Lower leg skin (tissue), 3 donors: ENCODE measurements at regions not wholly inside any gene's neighbourhood (a gene's known extent, or its start where the extent isn't known, plus 50 kb on each side); places are given as distances from the start of the nearest gene placed in this dataset.

Experiments
- CTCF ChIP-seq, 3 donors: fragments of 450-650 bp; IDR thresholded peaks; one replicate each; pipeline ENCODE4 v1.5.1; 2016; ENCODE audit warnings: antibody characterized with exemption in 3 of 3, mild to moderate bottlenecking in 3 of 3, moderate library complexity in 2 of 3
- POLR2A ChIP-seq, 2 donors: fragments of 450-650 bp; IDR thresholded peaks; one replicate each; pipeline ENCODE4 v1.6.1; 2016 to 2017; ENCODE audit warnings: antibody characterized with exemption in 2 of 2, mild to moderate bottlenecking in 1 of 2, moderate library complexity in 1 of 2

GRCh38 chr14:53628732-53629430 lies 327.7 kb downstream of the BMP4 start:
- no peak for TF ChIP-seq CTCF (IDR thresholded peaks at IDR 0.05)
- no peak for TF ChIP-seq POLR2A (IDR thresholded peaks at IDR 0.05)
